Cardiac septum (tissue), 1 donor: ENCODE measurements at regions not wholly inside any gene's neighbourhood (a gene's known extent, or its start where the extent isn't known, plus 50 kb on each side); places are given as distances from the start of the nearest gene placed in this dataset.

ENCODE experiments used
- DNase-seq: peaks from one replicate; pipeline ENCODE4 v3.0.0-alpha.2; 2020; ENCODE audit warnings: low spot score
- intact Hi-C: fragments of 100-400 bp; cut with DNase I; formaldehyde crosslinking; loops from one replicate; pipeline ENCODE4 v1.14.0; 2022
- donor health status: DM: no; HTN: no; CAD: no.

- no peak for DNase-seq
- intact Hi-C loops, result no loop called here
Observed at GRCh38 chr3:16797831-16798230, 86.9 kb upstream of the PLCL2 start.

- intact Hi-C loops, result no loop called here
- DNase-seq, result no peak
Observed at GRCh38 chr3:16798738-16799137, 86.0 kb upstream of the PLCL2 start.

GRCh38 chr3:16800361-16800760, 84.4 kb upstream of the PLCL2 start:
- no peak for DNase-seq
- intact Hi-C loops, result loop anchor here (10.0 kb wide), 1 partner anchor 196 kb away; the partner anchor contains the start of gene DAZL

GRCh38 chr3:16801223-16801622, 83.5 kb upstream of the PLCL2 start:
- intact Hi-C loops, result loop anchor here (10.0 kb wide), 1 partner anchor 196 kb away; the partner anchor contains the start of gene DAZL
- DNase-seq, result no peak

- DNase-seq, result no peak
Observed at GRCh38 chr3:16801698-16802097, 83.1 kb upstream of the PLCL2 start.

GRCh38 chr3:16802389-16802788, 82.4 kb upstream of the PLCL2 start:
- no peak for DNase-seq
- intact Hi-C loops, result loop anchor here (10.0 kb wide), 1 partner anchor 198 kb away; the partner anchor contains the start of gene DAZL

More at GRCh38 chr3:16801698-16802097, 83.1 kb upstream of the PLCL2 start:
- intact Hi-C loops, result loop anchor here (10.0 kb wide), 1 partner anchor 197 kb away; the partner anchor contains the start of gene DAZL

- DNase-seq, result no peak
- intact Hi-C loops, result loop anchor here (10.0 kb wide), 1 partner anchor 198 kb away; the partner anchor contains the start of gene DAZL
Observed at GRCh38 chr3:16803019-16803418, 81.7 kb upstream of the PLCL2 start.

- DNase-seq, result no peak
- intact Hi-C loops, result loop anchor here (10.0 kb wide), 1 partner anchor 203 kb away; the partner anchor contains the start of gene DAZL
Observed at GRCh38 chr3:16807391-16807790, 77.4 kb upstream of the PLCL2 start.

GRCh38 chr3:16808393-16809107, 76.2 kb upstream of the PLCL2 start:
- no peak for DNase-seq
- intact Hi-C loops, result loop anchor here (10.0 kb wide), 1 partner anchor 204 kb away; the partner anchor contains the start of gene DAZL

- no peak for DNase-seq
- intact Hi-C loops, result loop anchor here (10.0 kb wide), 1 partner anchor 205 kb away; the partner anchor contains the start of gene DAZL
Observed at GRCh38 chr3:16809482-16809881, 75.3 kb upstream of the PLCL2 start.

- DNase-seq, result no peak
- intact Hi-C loops, result loop anchor here (10.0 kb wide), 1 partner anchor 205 kb away; the partner anchor contains the start of gene DAZL
Observed at GRCh38 chr3:16809993-16810392, 74.8 kb upstream of the PLCL2 start.

GRCh38 chr3:16810593-16811367, 74.0 kb upstream of the PLCL2 start:
- intact Hi-C loops, result no loop called here
- DNase-seq, result no peak

- DNase-seq, result no peak
- intact Hi-C loops, result no loop called here
Observed at GRCh38 chr3:16811950-16812349, 72.8 kb upstream of the PLCL2 start.

GRCh38 chr3:16813336-16813735, 71.4 kb upstream of the PLCL2 start:
- intact Hi-C loops, result no loop called here
- DNase-seq, result no peak

GRCh38 chr3:16816048-16816780, 68.5 kb upstream of the PLCL2 start:
- intact Hi-C loops, result no loop called here
- DNase-seq, result no peak

- no peak for DNase-seq
- intact Hi-C loops, result no loop called here
Observed at GRCh38 chr3:16817197-16817596, 67.6 kb upstream of the PLCL2 start.

GRCh38 chr3:16818194-16818593, 66.6 kb upstream of the PLCL2 start:
- DNase-seq, result no peak
- intact Hi-C loops, result no loop called here

GRCh38 chr3:16818945-16819344, 65.8 kb upstream of the PLCL2 start:
- no peak for DNase-seq

GRCh38 chr3:16820485-16820884, 64.3 kb upstream of the PLCL2 start:
- DNase-seq, result no peak
- intact Hi-C loops, result no loop called here

More at GRCh38 chr3:16818945-16819344, 65.8 kb upstream of the PLCL2 start:
- intact Hi-C loops, result no loop called here

GRCh38 chr3:16821053-16821452, 63.7 kb upstream of the PLCL2 start:
- DNase-seq, result no peak
- intact Hi-C loops, result no loop called here
